HEK293 (cell line): ENCODE measurements at regions not wholly inside any gene's neighbourhood (a gene's known extent, or its start where the extent isn't known, plus 50 kb on each side); places are given as distances from the start of the nearest gene placed in this dataset.

Source experiments
- CTCF ChIP-seq: fragments of 450-650 bp; formaldehyde crosslinking; IDR thresholded peaks from 2 replicates; pipeline ENCODE4 v1.5.1; 2016; ENCODE audit warnings: missing biosample characterization, missing genetic modification characterization
- HOXD13 ChIP-seq: sonication (generic); formaldehyde crosslinking; IDR thresholded peaks from 2 replicates; pipeline ENCODE4 v1.8.0; 2022; ENCODE audit warnings: missing genetic modification reagents, borderline replicate concordance
- PBX3 ChIP-seq: sonication (generic); formaldehyde crosslinking; IDR thresholded peaks from 2 replicates; pipeline ENCODE4 v1.8.1; 2022; ENCODE audit warnings: mild to moderate bottlenecking, moderate library complexity, missing genetic modification reagents
- ZBTB49 ChIP-seq: fragments of 450-650 bp; formaldehyde crosslinking; IDR thresholded peaks from 2 replicates; pipeline ENCODE4 v1.5.1; 2016; ENCODE audit warnings: missing biosample characterization, missing genetic modification characterization, low read depth
- ZNF274 ChIP-seq, 2 experiments: fragments of 200-500 bp in 1 of 2; fragments of 450-650 bp in 1 of 2; sonication (Bioruptor generic) in 1 of 2; formaldehyde crosslinking in 1 of 2; IDR thresholded peaks; 2 replicates each; pipeline versions ENCODE4 v1.5.1 to v1.6.1; 2014 to 2016; ENCODE audit warnings: borderline replicate concordance in 1 of 2, inconsistent platforms in 1 of 2, low read length in 1 of 2, missing biosample characterization in 1 of 2, missing genetic modification characterization in 1 of 2
- ZNF501 ChIP-seq: fragments of 450-650 bp; formaldehyde crosslinking; IDR thresholded peaks from 2 replicates; pipeline ENCODE4 v1.5.1; 2016; ENCODE audit warnings: missing biosample characterization, missing genetic modification characterization
- ZNF514 ChIP-seq: fragments of 450-650 bp; formaldehyde crosslinking; IDR thresholded peaks from 2 replicates; pipeline ENCODE4 v1.5.1; 2016; ENCODE audit warnings: missing biosample characterization, missing genetic modification characterization
- ZNF549 ChIP-seq: fragments of 450-650 bp; IDR thresholded peaks from 2 replicates; pipeline ENCODE4 v1.5.1; 2018; ENCODE audit warnings: missing biosample characterization, missing genetic modification characterization, mild to moderate bottlenecking, inconsistent platforms, moderate library complexity
- ZNF600 ChIP-seq: fragments of 450-650 bp; formaldehyde crosslinking; IDR thresholded peaks from 2 replicates; pipeline ENCODE4 v1.5.1; 2016; ENCODE audit warnings: missing biosample characterization, missing genetic modification characterization
- ZNF623 ChIP-seq: fragments of 450-650 bp; formaldehyde crosslinking; IDR thresholded peaks from 2 replicates; pipeline ENCODE4 v1.5.1; 2016; ENCODE audit warnings: missing biosample characterization, missing genetic modification characterization

GRCh38 chr14:21874167-21874566 is 200.5 kb upstream of the OR4E1 start:
- TF ChIP-seq ZNF600 (tag by site-specific recombination) (no peak), PBX3 (CRISPR knock-in tag) (no peak), HOXD13 (CRISPR knock-in tag) (no peak), ZNF549 (tag by site-specific recombination) (no peak), ZNF501 (no peak), ZNF623 (tag by site-specific recombination) (no peak), CTCF (tag by site-specific recombination) (no peak), ZBTB49 (tag by site-specific recombination) (no peak), ZNF514 (tag by site-specific recombination) (no peak), ZNF274 (IDR thresholded peaks at IDR 0.05; ENCODE audit: low read length) (no peak), ZNF274 (tag by site-specific recombination; IDR thresholded peaks at IDR 0.05; ENCODE audit: borderline replicate concordance) (no peak)
